H1 (cell line): ENCODE measurements at regions not wholly inside any gene's neighbourhood (a gene's known extent, or its start where the extent isn't known, plus 50 kb on each side); places are given as distances from the start of the nearest gene placed in this dataset.

Experiments used
- CTCF ChIA-PET: fragments of 300-600 bp; sonication (Branson Sonifier 250); formaldehyde crosslinking; loops from one replicate; lab custom pipeline; 2021; ENCODE audit not compliant: partially characterized antibody; lab: Charles Lee
- POLR2A ChIA-PET: fragments of 300-600 bp; sonication (Branson Sonifier 250); formaldehyde crosslinking; loops from one replicate; lab custom pipeline; 2021; ENCODE audit warnings: inconsistent platforms; ENCODE audit not compliant: partially characterized antibody; lab: Charles Lee
- DNase-seq, 2 experiments: peaks; one replicate each; pipeline versions ENCODE4 v3.0.0 to v3.0.0-alpha.2; 2010 to 2022; ENCODE audit warnings: low spot score in 2 of 2, low read depth in 1 of 2, mixed read lengths in 1 of 2
- FAIRE-seq: peaks from 2 replicates; lab custom pipeline; 2011; peaks lifted over from hg19 to GRCh38; lab: Jason Lieb, UNC
- H2AFZ ChIP-seq: 2 replicates; pipeline ENCODE4 v1.8.1; 2012; ENCODE audit warnings: low read length, inconsistent platforms
- H2AK5ac ChIP-seq: 2 replicates; pipeline ENCODE4 v1.6.1; 2013; ENCODE audit warnings: low read depth, low read length
- H2BK120ac ChIP-seq: replicated peaks from 2 replicates; pipeline ENCODE3; 2013; ENCODE audit warnings: low read depth, low read length, inconsistent platforms
- H2BK12ac ChIP-seq: 2 replicates; pipeline ENCODE4 v1.6.1; 2013; ENCODE audit warnings: low read depth, low read length
- H2BK15ac ChIP-seq: 2 replicates; pipeline ENCODE4 v1.6.1; 2013; ENCODE audit warnings: low read length
- H2BK20ac ChIP-seq: 2 replicates; pipeline ENCODE4 v1.6.1; 2013; ENCODE audit warnings: low read length
- H2BK5ac ChIP-seq: 2 replicates; pipeline ENCODE4 v1.6.1; 2013; ENCODE audit warnings: low read depth, low read length
- H3K14ac ChIP-seq: 2 replicates; pipeline ENCODE4 v1.6.1; 2013; ENCODE audit warnings: inconsistent platforms; ENCODE audit not compliant: insufficient read length
- H3K18ac ChIP-seq: 2 replicates; pipeline ENCODE4 v1.6.1; 2013; ENCODE audit warnings: low read length; ENCODE audit errors: extremely low read depth
- H3K23ac ChIP-seq: 2 replicates; pipeline ENCODE4 v1.6.1; 2013; ENCODE audit warnings: inconsistent platforms; ENCODE audit not compliant: insufficient read length
- H3K23me2 ChIP-seq: 2 replicates; pipeline ENCODE4 v1.6.1; 2013; ENCODE audit warnings: low read depth, low read length
- H3K27ac ChIP-seq: 2 replicates; pipeline ENCODE4 v1.6.1; 2011; ENCODE audit warnings: low read depth, low read length, inconsistent platforms
- H3K27me3 ChIP-seq, 4 experiments: replicated peaks in 1 of 4; 1 replicate in 1 of 4; 2 replicates in 3 of 4; pipeline versions ENCODE4 v1.6.1 to v1.8.1; 2011 to 2013; ENCODE audit warnings: low read length in 3 of 4, mild to moderate bottlenecking in 3 of 4, inconsistent platforms in 2 of 4, mixed read lengths in 2 of 4, moderate library complexity in 1 of 4; ENCODE audit not compliant: control insufficient read depth in 3 of 4, insufficient read depth in 3 of 4; ENCODE audit errors: extremely low read depth in 1 of 4
- H3K36me3 ChIP-seq, 4 experiments: 2 replicates each; pipeline versions ENCODE4 v1.6.1 to v1.8.1; 2011 to 2013; ENCODE audit warnings: mild to moderate bottlenecking in 4 of 4, low read length in 3 of 4, moderate library complexity in 2 of 4, control low read depth in 1 of 4, inconsistent platforms in 1 of 4; ENCODE audit not compliant: insufficient read depth in 4 of 4, control insufficient read depth in 2 of 4
- H3K4ac ChIP-seq: replicated peaks from 2 replicates; pipeline ENCODE3; 2013; ENCODE audit warnings: low read length, low read depth, mixed read lengths, inconsistent platforms; ENCODE audit not compliant: insufficient read length
- H3K4me1 ChIP-seq, 4 experiments: replicated peaks in 1 of 4; 1 replicate in 1 of 4; 2 replicates in 3 of 4; pipeline versions ENCODE4 v1.6.1 to v1.8.1; 2011 to 2013; ENCODE audit warnings: low read length in 3 of 4, inconsistent platforms in 2 of 4, mixed read lengths in 1 of 4; ENCODE audit not compliant: insufficient read depth in 4 of 4, control insufficient read depth in 3 of 4
- H3K4me2 ChIP-seq, 2 experiments: 2 replicates each; pipeline versions ENCODE4 v1.6.1 to v1.8.1; 2011 to 2013; ENCODE audit warnings: low read depth in 2 of 2, low read length in 2 of 2, control low read depth in 1 of 2, inconsistent platforms in 1 of 2, mild to moderate bottlenecking in 1 of 2; ENCODE audit not compliant: insufficient read depth in 1 of 2
- H3K4me3 ChIP-seq, 4 experiments: fragments of 200-600, 300-600 bp in 1 of 4; sonication (generic), shearing (Covaris generic), sonication (Bioruptor Twin) in 1 of 4; 2 replicates each; pipeline versions ENCODE4 v1.5.1 to v1.8.1; 2011 to 2016; ENCODE audit warnings: low read length in 4 of 4, low read depth in 3 of 4, control low read depth in 2 of 4, inconsistent platforms in 2 of 4, mild to moderate bottlenecking in 2 of 4, mixed read lengths in 1 of 4, moderate library complexity in 1 of 4; ENCODE audit not compliant: insufficient read depth in 2 of 4; ENCODE audit errors: extremely low read depth in 1 of 4
- H3K56ac ChIP-seq: replicated peaks from 2 replicates; pipeline ENCODE3; 2013; ENCODE audit warnings: low read depth, mild to moderate bottlenecking, mixed read lengths, low read length, inconsistent platforms; ENCODE audit not compliant: insufficient read length
- H3K79me1 ChIP-seq: 2 replicates; pipeline ENCODE4 v1.6.1; 2013; ENCODE audit warnings: low read depth, low read length, control low read depth
- H3K79me2 ChIP-seq, 2 experiments: 2 replicates each; pipeline versions ENCODE4 v1.6.1 to v1.8.1; 2012 to 2013; ENCODE audit warnings: low read length in 2 of 2, mild to moderate bottlenecking in 2 of 2, inconsistent platforms in 1 of 2; ENCODE audit not compliant: insufficient read depth in 2 of 2, control insufficient read depth in 1 of 2
- H3K9ac ChIP-seq, 4 experiments: replicated peaks in 1 of 4; 1 replicate in 1 of 4; 2 replicates in 3 of 4; pipeline versions ENCODE4 v1.6.1 to v1.8.1; 2011 to 2013; ENCODE audit warnings: low read depth in 3 of 4, low read length in 3 of 4, control low read depth in 2 of 4, mild to moderate bottlenecking in 2 of 4, moderate library complexity in 2 of 4, inconsistent platforms in 1 of 4; ENCODE audit errors: extremely low read depth in 1 of 4
- H3K9me3 ChIP-seq, 2 experiments: 2 replicates each; pipeline versions ENCODE4 v1.6.1 to v1.8.1; 2012 to 2013; ENCODE audit warnings: mild to moderate bottlenecking in 2 of 2, moderate library complexity in 2 of 2, control low read depth in 1 of 2, inconsistent platforms in 1 of 2, low read depth in 1 of 2, low read length in 1 of 2, mixed read lengths in 1 of 2; ENCODE audit not compliant: insufficient read depth in 2 of 2
- H4K20me1 ChIP-seq, 2 experiments: replicated peaks in 1 of 2; 2 replicates each; pipeline versions ENCODE3 to v1.8.1; 2011 to 2013; ENCODE audit warnings: inconsistent platforms in 2 of 2, low read length in 2 of 2, mild to moderate bottlenecking in 1 of 2; ENCODE audit not compliant: insufficient read depth in 2 of 2, control insufficient read depth in 1 of 2
- H4K5ac ChIP-seq: 2 replicates; pipeline ENCODE4 v1.6.1; 2013; ENCODE audit warnings: low read length, low read depth, mixed read lengths, inconsistent platforms; ENCODE audit not compliant: insufficient read length
- H4K8ac ChIP-seq: 2 replicates; pipeline ENCODE4 v1.8.0; 2013; ENCODE audit warnings: mild to moderate bottlenecking, moderate library complexity, low read length, inconsistent platforms; ENCODE audit not compliant: insufficient read depth; ENCODE audit errors: extremely low read depth
- H4K91ac ChIP-seq: replicated peaks from 2 replicates; pipeline ENCODE3; 2013; ENCODE audit warnings: low read length, mixed read lengths, inconsistent platforms; ENCODE audit not compliant: insufficient read length
- GTF2F1 ChIP-seq: IDR thresholded peaks from 2 replicates; pipeline ENCODE4 v1.6.1; 2012; ENCODE audit warnings: low read depth, low read length, improper control_type of control experiment, borderline replicate concordance
- POU5F1 ChIP-seq: IDR thresholded peaks from 2 replicates; pipeline ENCODE4 v1.6.1; 2011; ENCODE audit warnings: low read depth, mild to moderate bottlenecking, low read length, moderate library complexity
- SP1 ChIP-seq: IDR thresholded peaks from 2 replicates; pipeline ENCODE4 v1.6.1; 2011; ENCODE audit warnings: low read depth, low read length
- WGBS, 2 experiments: shearing (Covaris generic) in 1 of 2; methylation state at CpG; one replicate each; pipeline versions ENCODE4 v1.1.6 to v1.1.7; 2013 to 2015; ENCODE audit warnings: low lambda C conversion rate in 2 of 2, mixed read lengths in 2 of 2, inconsistent platforms in 1 of 2, low coverage in 1 of 2, missing lambda C conversion rate in 1 of 2; ENCODE audit not compliant: insufficient replicate concordance in 2 of 2, insufficient coverage in 1 of 2, insufficient read length in 1 of 2; ENCODE audit errors: extremely low coverage in 1 of 2, missing lambda C conversion rate in 1 of 2; 5-methylcytosine and 5-hydroxymethylcytosine counted together
- TF ChIP-seq, protein P1 (sequence below): IDR thresholded peaks from 2 replicates; pipeline ENCODE4 v1.6.1; 2011; ENCODE audit warnings: low read depth, mild to moderate bottlenecking, low read length; ENCODE audit not compliant: insufficient read depth

- Histone ChIP-seq H3K79me1 (no peaks in the 10 kb centered on the region), H3K4me2 (no peak overlapping the region), H4K8ac (no peak overlapping the region), H3K9me3 (no peaks in the 10 kb centered on the region), H3K9ac (no peak overlapping the region), H2BK120ac (no peak overlapping the region), H2BK20ac (no peak overlapping the region), H2BK12ac (no peak overlapping the region), H3K14ac (no peak overlapping the region), H3K23me2 (no peaks in the 10 kb centered on the region), H3K23ac (no peak overlapping the region), H3K27ac (no peak overlapping the region), H3K79me2 (no peaks in the 10 kb centered on the region), H2BK15ac (no peak overlapping the region), H3K27me3 (no peaks in the 10 kb centered on the region), H3K36me3 (no peaks in the 10 kb centered on the region), H4K91ac (no peak overlapping the region), H2AK5ac (no peak overlapping the region), H3K4ac (no peak overlapping the region), H3K18ac (no peak overlapping the region), H2AFZ (no peak overlapping the region), H4K5ac (no peak overlapping the region), H4K20me1 (no peaks in the 10 kb centered on the region), H3K4me3 (no peak overlapping the region), H2BK5ac (no peak overlapping the region)
- POLR2A ChIA-PET: no interaction called here
- FAIRE-seq: no peak
- no peak for DNase-seq
- WGBS, 2 experiments: 90% methylated on average over 4 of the region's 4 CpGs; no CpG with 5 or more reads in 1 of the 2 experiments
- CTCF ChIA-PET: interaction anchor here (1.3 to 1.7 kb wide), 2 partner anchors 7 to 13 kb away, joined by 6 to 8 read pairs; no protein-coding TSS in a partner anchor
- no peak for TF ChIP-seq SP1
- no peak for TF ChIP-seq GTF2F1
- no peak for TF ChIP-seq POU5F1
- TF ChIP-seq, protein P1, sequence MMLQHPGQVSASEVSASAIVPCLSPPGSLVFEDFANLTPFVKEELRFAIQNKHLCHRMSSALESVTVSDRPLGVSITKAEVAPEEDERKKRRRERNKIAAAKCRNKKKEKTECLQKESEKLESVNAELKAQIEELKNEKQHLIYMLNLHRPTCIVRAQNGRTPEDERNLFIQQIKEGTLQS: no peak
- TF ChIP-seq, all 59 proteins: peak for 0
- Histone ChIP-seq H3K4me1 (no peaks in the 10 kb centered on the region), H3K56ac (no peak overlapping the region)
Observed at GRCh38 chr2:196440413-196440812, 199.1 kb upstream of the CCDC150 start.
